Stimulated activated CD4-positive, alpha-beta T cell treated with anti-CD3 and anti-CD28 coated beads, Interleukin-4, amount 100 ng/mL, for 48 hours (primary cell): ENCODE measurements at regions not wholly inside any gene's neighbourhood (a gene's known extent, or its start where the extent isn't known, plus 50 kb on each side); places are given as distances from the start of the nearest gene placed in this dataset.

Experiments used
- DNase-seq, 2 donors: peaks; one replicate each; pipeline ENCODE4 v3.0.0-alpha.2; 2020; ENCODE audit warnings: low read depth in 2 of 2

DNA sequence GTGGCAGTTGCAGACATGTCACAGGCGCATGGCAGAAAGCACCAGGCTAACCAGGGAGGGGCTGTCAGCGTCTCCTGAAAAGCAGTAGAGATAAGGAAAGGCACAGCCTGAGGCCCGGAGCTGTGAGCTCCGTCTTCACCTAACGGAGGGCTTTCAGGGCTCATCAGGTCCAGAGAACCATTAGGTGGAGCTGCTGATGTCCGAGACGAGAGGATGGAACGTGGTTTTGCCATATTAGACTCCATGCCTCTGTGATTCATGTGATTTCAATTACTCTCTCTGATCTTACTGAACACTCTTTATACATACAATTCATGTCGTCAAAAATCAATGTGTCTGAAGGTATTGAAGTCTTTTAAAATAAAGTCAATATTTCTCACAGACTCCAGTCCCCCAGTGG lies 120.3 kb upstream of the RAB6C start:
- no peak for DNase-seq

DNA sequence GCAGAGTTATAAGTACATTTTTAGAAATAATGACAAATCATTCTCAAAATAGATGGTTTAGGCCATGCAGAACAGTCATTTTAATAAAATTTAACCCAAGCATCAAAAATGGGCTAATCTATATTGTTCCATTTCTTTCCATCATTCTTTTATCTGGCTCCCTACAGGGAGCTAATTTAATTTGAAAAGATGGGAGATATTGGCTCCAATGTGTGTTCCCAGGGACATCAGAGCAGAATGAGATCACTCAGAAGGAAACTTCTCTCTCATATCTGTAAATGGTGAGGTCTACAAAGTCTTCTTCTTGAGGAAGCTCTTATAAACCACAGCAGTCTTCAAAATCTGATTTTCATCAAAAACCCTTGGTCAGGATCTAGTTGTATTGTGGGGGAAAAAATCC lies 119.4 kb upstream of the RAB6C start:
- no peak for DNase-seq

DNA sequence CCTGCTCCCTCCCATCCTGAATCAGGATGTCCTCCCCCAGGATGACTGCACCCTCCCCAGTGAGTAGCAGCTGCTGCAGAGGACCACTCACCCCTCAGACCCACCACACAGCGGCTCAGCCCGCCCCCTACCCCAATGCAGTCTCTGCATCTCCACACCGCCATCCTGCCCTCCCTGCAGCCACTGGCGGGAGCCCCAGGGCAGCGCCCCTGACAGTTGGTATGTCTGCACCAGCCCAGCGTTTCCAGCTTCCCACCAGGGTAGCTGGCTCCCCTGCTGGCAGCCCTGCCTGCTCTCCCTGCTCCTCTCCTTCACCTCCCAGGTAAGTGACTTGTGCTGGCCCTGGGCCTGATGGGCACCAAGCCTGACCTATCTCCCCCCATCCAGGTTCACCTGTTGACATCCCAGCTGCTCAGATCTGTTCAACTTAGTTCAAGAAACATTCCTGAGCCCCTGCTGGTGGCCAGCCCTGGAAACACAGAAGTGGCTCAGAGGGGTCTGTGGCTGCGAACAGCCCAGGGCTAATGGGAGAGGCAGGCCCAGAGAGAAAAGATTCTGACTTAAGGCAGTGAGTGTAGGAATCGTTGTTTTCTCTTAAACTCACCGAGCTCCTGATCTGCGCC lies 117.7 kb upstream of the RAB6C start:
- DNase-seq: no peak

DNA sequence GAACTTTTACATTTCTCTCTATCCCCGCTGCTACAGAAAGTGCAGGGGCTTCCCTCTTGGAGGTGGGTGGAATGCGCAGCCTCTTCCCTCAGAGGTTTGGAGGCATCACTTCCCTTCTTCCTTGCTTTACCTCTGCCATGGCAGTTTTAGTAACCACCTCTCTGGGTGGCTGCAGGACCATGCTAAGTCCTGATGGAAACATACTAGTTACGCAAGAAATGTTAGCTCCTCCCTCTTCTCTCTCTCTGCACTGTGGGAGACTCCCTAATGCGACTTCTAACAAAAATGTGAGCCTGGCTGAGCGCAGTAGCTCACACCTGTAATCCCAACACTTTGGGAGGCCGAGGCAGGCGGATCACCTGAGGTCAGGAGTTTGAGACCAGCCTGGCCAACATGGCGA lies 116.8 kb upstream of the RAB6C start:
- DNase-seq: no peak

DNA sequence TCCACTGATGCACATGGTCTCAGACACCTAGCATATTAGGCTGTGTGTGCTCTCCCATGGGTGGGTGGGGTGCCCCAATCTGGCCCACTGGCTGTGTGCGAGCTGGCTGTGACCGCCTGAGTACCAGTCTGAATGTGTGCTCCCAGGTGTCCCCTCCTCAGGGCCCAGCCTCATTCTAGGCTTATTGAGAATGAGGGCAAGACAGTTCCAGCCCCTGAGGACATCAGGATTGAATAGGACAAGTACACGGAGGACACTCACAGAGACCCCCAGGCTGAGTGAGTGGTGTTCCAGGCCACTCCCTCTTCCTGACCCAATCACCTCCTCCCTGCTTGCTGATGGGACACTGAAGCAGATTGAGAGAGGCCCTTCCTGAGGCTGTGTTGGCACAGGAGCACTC lies 116.1 kb upstream of the RAB6C start:
- no peak for DNase-seq

DNA sequence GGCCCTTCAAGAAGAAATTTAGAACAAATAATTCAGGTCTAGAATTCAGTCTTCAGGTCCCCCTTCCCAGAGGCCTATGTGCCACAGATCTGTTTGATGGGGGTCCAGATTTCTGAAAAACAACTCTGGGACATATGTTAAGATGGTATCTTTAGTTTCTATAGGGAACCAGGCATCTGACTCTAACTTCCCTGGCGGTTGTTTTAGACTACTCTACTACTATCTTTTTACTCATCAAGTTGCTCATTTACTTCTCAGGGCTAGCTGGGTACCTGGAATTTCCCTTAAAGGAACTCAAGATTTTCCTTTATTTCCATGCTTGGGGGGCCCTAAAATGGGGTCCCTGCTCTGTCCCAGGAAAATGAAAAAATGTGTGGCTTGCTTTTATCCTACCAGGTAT lies 114.7 kb upstream of the RAB6C start:
- DNase-seq: no peak

DNA sequence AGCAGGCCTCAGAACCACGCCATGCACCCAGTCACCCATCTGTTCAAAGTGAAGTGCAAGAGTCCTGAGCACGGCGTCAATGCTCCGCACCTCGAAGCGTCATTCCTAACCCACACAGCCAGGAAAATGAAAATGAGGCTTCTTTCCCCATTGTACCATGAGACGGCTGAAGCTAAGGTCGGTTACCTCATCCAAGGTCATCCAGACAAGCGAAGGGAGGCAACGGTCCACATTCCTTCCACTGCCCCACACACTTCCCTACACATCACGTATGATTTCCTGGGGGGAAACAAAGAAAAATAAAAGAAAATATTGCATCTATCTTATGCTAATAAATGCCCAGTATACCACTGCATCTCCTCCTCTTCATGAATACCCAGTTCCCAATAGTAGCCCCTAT lies 113.5 kb upstream of the RAB6C start:
- no peak for DNase-seq

DNA sequence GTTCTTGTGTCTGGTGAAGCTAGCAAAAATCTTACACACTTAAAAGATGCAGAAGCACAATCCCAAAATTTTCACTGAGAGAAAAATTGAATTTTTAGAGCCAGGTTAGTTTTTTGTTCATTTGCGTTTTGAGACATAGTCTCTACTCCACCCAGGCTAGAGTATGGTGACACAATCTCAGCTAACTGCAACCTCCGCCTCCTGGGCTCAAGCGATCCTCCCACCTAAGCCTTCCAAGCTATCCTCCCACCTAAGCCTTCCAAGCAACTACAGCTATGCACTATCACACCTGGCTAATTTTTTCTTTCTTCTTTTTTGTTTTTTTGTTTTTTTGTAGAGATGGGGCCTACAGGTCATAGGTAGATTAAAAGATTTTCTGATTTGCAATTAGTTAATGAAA lies 113.1 kb upstream of the RAB6C start:
- DNase-seq: no peak

DNA sequence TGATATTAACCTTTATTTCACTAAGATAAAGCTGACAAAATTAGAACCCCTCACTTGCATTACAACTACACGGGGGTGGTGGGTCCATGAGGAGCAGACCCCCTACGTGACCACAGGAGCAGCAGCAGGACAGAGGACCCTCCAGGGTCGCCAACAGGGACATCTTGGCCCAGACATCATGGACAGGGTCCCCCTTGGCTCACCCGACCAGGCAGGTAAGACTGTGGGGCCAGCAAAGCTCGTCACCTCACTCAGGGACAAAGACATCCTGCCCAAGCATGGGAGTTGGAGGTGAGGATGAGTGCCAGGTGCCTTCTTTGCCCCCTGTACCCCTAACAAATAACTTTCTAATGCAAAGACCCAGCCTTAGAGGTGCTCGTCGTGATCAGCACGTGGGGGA lies 111.3 kb upstream of the RAB6C start:
- no peak for DNase-seq

DNA sequence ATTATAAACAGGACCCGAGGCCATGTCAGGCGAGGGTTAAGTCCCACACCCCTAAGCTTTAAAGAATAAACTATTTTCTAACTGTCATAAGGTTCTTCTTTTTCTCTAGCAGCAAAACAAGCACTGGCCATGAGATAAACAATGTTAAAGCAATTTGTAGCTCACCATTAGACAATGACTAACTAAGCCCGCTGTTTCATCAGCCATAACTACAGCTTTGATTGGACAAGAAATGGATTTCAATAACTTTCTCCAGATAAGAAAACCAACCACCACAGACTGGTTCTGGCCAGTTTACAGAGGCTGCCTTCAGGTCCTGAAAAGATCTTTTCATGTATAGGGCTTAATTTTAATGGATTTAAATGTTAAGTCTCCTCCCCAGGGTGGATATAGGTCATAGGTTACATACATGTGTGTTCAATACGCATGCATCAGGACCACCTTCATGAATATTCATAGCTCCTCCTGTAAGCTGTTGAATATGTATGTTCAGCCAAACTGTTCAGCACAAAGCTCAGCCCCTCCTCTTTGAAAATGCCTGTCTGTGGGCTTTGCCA lies 108.7 kb upstream of the RAB6C start:
- no peak for DNase-seq

DNA sequence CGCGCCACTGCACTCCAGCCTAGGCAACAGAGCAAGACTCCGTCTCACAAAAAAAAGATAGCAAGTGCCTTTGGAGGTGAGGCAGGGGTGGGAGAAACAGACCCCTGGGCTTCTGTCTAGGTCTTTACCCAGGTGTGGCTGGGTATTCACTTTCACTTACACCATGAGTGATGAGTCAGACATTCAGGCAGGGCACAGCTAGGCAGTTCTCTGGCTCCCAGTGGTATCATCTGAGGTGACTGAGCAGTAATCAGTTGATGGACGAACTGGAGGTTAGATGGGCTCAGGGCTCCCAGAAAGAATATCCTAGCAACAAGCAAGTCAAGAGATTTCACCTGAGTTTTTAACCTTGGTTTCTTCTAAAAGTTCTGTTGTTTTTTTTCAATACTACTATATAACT lies 107.0 kb upstream of the RAB6C start:
- no peak for DNase-seq

DNA sequence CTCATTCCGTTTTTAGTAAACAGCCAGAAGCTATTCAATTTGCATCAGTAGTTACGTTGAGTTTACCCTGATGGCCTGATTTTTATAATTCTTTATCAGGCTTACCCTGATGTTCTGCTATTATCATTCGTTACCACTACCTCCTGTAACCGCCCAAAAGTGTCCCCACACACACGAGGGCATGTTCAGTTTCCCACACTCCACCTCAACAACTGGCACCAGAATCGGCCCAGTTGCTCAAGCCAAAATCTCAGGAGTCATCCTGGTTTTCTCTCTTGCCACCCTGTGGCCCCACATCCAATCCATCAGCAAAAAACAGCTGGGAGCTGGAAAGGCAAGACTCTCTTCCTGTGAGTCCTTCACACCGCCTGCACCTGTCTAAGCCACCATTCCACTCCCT lies 102.9 kb upstream of the RAB6C start:
- no peak for DNase-seq

DNA sequence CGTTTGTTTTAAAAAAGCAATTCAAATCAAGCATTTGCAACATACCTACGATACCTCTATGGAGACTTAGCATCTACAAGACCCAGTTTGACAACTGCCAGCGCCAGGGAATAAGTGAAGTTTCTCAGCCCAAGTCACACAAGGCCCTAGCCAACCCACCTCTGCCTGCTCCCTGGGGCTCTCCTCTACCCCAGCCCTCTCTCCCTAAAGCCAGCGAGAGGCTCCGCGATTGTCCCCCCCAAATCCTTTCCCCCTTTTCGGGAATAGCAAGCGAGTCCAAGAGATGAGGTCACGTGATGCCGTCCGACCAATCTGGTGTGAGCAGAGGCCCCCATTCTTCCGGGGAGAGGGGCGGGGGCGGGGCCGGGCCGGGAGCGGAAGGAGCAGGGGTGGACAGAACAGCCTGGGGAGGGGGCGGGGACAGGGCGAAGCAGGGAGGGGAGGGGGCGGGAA lies 102.2 kb upstream of the RAB6C start:
- peak; percentile 73 to 81 for DNase-seq

DNA sequence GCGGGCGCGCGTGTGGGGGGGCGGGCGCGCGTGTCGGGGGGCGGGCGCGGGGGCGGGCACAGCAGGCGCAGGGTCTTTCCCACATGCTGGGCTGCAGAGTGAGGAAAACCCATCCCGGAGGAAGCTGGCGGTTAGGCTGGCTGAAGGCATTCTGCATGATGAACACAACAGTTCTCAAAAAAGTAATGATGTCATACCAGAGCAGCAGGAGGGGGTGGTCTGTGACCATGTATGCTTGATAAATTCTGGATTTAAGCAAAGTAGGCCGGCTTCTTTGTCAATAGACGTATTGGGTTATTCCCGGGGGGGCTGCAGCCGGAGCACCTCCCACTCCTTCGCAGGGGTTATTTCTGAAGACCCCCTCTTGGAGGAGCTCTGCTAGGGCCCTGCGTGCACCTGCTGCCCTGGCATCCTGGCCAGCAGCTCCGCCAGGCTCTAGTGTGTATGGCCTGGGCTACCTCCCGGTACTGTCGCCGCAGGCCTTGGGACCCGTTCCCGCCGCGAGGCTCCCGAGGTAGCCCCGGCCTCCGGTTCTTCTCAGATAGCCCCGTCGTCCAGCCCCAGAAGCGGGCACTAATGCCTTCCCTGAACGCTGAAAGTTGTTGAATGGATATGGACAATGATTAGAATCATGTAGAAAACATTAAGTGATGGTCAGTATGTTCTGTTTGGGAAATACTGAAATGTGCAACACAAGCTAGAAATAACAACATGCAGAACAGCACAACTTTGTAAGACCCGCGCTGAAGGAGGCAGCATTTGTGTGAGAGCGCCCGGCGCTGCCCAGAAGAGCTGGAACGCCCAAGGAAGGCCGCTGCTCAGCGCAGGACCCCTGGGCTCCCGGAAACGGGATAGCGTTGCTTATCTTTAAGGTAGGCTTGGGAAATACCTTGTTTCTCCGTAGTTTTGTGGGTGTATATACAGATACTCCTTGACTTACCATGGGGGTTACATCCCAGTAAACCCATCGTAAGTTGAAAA lies 101.4 kb upstream of the RAB6C start:
- DNase-seq: no peak

DNA sequence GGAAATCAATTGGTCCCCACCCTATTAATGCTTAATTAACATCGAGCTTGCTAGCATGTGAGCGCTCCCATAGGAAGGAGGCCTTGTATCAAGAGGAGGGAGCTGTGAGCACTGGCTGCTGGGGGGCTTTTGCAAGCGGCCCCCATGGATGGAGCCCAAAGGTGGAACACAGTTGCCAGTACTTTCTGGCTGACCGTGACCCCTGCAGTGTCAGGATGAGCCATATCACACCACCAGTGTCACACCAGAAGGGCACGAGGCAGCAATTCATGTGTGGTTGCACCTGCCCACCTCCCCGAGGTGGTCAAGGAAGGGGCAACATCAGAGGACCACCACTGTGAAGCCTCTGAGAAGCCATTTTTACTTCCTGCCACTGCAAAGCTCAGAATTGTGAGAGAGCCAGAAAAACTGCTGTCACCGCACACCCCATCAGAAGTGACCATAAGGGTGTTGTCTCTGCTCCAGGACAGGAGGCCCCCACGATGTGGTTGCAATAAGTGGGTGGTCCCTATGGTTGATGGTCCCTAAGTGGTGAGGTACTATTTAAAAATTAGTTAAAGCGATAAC lies 99.8 kb upstream of the RAB6C start:
- DNase-seq: no peak

DNA sequence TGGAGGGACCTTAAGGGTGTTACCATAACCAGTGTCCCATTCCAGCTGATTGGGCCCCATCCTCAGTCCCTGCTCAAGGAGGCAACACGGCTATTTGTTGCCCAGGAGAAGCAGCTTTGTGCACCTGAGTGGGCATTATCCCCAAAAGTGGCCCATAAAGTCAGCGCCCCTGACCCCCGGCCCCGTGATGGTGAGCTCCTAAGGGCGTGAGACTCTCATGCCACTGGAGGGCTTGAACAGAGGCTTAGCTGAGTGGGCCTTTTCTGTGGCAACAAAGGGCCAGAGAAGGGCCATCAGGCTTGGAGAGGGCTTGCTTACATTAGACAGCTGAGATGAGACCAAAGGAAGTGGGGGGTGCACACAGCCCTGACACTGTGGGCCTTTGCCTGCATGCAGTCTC lies 99.2 kb upstream of the RAB6C start:
- no peak for DNase-seq

DNA sequence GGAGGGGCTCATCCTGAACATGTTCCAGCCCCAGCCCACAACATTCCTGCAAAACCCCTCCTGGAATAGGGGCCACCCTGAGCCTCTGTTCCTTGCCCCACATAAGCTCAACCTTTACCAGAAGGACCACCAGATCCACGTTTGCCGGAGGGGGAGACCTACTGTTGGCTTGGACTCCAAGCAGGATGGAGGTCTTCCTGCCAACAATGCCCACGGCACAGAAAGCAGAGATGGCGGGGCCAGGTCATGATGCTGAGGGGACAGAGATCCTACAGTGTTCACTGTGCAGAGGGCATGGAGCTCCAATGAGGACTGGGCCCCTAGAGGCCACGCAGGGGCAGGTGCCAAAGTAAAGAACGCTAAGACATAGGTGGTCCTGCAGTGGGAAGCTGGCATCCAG lies 98.5 kb upstream of the RAB6C start:
- no peak for DNase-seq

DNA sequence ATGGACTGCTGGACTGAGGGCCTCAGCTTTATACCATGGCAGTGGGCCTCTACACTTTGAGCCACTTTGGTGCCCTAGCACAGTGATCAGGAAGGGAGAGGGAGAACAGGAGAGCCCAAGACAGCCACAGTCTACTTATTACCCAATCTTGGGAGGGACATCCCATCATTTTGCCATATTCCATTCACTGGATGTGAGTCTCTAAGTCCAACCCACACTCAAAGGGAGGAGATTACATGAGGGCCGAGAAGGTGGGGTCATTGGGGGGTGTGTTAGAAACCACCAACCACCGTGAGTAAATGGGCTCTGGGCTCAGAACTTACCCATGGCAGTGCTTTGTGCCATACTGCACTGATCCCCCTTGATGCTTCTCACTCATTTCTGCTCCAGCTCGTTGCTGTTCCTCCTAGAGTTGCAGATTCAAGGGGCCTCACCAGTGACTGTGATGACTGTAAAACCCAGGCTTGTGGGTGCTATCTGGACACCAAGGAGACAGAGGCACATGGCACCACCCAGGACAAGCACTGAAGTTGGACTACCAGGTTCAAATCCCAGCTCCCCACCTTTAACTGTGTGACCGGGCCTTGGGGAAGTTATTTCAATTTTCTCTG lies 97.6 kb upstream of the RAB6C start:
- no peak for DNase-seq

DNA sequence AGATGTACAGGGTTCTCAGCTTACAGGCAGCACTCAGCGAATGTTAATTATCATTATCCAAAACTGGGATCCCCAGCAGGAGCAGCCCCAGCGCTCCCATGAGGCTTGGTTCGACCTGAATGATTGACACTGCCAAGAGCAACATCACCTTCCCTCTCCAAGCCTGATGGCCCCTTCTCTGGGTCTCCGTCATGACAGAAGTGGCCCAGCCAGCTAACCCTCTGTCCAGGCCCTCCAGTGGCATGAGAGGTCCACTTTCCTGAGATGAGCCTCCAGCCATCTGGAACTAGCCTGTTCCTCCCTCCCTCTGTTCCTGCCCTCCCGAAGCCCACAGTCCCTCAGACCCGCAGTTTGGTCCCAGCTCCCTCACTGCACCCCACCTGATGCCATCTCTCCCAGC lies 97.0 kb upstream of the RAB6C start:
- no peak for DNase-seq

DNA sequence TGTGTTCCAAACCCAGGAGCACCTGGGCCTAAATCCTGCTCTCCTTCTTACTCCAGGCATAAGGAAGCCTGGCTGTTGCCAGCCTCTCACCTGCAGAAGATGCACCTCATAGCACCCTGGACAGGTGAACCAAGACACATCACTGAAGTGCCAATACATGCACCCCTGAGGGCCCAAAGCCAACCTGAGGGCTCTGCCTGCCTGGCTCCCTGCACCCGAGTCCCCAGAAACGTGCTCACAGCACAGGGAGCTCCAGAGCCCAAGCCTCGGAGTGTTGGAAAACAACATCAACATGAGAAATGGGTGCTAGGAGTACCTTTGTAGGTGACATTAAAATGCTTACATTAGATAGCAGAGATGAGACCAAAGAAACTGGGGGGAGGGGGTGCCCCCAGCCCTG lies 96.3 kb upstream of the RAB6C start:
- DNase-seq: no peak

DNA sequence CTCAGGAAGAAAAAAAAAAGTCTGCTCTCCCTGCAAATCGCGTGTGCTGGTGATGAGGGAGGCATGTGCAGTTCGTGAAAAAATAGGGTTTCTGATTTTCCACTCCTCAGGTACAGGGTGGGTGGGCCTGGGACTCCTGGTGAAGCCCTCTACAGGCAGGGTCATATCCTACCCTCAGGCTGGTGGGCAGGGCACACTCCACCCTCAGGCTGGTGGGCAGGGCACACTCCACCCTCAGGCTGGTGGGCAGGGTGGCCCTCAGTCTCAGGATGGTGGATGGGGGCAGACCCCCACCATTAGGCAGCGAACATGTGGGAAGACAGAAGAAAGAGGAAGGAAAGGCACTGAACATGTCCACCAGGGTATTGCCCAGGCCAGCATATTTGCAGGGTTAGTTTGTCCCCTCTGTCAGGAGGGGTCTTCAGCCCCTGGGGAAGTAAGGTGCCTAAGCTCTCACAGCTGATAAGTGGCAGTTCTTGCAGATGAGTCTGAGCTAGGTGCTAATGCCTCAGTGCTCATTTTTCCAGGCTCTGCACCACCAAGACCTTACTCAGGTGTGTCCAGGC lies 95.2 kb upstream of the RAB6C start:
- no peak for DNase-seq

DNA sequence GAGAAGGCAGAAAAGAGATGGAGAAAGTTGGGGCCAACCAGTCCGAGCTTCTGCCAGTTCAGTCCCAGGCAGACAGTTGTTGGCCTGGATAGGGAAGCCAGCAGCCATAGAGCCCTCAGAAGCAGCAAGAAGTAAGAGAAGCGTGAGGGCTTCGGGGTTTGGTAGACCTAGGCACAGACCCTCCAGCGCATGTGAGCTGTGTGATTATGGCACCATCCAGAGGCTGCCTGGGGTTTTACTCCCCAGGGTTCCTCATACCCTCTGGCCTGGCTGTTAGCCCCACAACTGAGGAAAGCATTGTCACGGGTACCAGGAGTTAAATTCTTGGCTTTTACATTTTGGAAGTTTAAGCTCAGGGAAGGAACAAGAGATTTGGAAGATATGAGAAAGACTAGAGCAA lies 93.7 kb upstream of the RAB6C start:
- no peak for DNase-seq
